GM19463 (cell line): ENCODE measurements at regions not wholly inside any gene's neighbourhood (a gene's known extent, or its start where the extent isn't known, plus 50 kb on each side); places are given as distances from the start of the nearest gene placed in this dataset.

Experiments used
- ATAC-seq: cut with Tn5 transposase; IDR thresholded peaks from one replicate; pipeline ENCODE4 v1.9.1; 2021; ENCODE audit warnings: mild to moderate bottlenecking, moderate library complexity; ENCODE audit not compliant: unreplicated experiment

DNA sequence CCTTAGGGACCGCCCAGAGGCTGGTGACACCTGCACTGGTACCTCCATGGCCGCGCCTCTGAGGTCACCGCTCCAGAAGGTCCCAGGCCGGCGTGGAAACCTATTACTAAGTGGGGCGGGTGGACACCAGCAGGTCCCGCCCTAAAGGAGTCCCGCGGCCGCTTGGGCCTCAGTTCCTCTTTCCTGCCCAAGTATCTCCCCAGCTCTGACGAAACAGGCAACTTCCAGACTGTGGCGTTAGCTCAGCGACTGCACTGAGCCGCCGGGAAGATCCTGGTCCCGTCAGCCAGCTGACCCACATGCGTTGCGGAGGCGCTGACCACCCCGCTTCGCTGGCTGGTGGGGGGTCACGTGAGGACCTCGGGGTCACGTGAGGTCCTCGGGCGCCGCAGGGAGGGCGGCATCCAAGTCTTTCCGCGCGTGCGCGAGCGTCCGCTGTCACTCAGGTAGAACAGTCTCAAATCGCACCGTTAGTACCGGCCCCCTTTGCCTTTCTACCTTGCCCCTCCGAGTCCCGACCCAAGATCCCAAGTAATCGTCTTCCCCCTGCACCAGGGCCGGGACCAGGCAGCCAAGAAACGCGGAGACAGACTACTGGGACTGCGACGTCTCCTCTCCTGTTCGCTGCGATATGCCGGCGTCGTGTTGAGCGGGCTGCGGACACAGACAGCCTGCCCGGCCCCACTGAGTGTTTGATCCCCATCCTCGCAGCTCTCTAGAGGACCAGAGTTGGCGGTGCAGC is 53.7 kb upstream of the KDM4C start:
- ATAC-seq: peak; percentile 86

DNA sequence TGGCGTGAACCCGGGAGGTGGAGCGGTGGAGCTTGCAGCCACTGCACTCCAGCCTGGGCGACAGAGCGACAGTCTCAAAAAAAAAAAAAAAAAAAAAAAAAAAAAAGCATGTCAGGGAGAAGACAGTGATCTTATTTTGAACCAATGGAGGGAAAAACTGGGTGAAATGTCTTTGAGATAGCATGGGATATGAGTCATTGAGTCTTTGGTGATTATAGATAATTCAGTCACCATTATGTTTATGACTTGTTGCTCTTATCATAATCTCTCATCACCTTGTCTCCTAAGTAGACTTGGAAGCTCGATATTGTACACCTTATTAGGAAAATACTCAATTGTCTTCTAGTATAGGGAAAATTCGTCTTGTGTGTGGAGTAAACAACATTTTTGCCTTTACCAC is 55.1 kb upstream of the KDM4C start:
- ATAC-seq: no peak

DNA sequence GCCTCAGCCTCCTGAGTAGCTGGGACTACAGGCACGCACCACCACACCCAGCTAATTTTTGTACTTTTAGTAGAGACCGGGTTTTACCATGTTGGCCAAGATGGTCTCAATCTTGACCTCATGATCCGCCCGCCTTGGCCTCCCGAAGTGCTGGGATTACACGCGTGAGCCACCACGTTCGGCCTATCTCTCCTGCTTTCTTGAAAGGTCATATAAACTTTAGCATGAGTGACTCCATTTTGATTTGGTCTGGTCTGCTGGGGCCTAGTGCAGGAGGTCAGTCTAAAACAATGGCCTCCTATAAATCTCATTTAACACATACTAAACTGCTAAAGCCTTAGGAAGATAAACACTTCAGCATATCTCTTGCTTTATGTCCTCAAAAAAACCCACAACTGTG is 50.6 kb upstream of the GLDC start:
- no peak for ATAC-seq

DNA sequence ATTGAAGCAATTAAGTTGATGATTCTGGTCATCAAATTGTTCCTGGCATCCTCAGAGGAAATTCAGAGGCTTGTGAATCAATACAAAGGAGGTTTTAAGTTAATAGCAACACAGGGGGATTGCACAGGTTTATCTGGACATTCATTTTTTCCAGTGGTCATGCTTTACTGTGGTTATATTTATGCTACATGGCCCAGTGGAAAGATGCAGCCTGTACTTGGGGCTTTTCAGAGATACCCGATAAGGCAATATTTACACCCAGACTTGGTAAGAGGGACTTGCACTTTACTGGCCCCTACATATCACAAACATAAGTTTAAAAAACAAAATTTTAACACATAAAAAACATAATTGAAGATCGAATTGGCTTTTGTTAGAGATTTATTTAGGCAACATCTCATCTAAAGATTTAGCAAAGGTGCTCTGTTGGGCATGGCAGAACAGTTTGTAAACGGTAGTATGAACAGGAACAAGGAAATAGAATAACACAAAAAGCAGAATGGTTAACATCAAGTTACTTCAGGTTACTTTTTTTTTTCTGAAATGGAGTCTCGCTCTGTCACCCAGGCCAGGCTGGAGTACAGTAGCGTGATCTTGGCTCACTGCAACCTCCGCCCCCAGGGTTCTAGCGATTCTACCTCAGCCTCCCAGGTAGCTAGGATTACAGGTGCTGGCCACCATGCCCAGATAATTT is 49.7 kb upstream of the GLDC start:
- ATAC-seq: no peak
